GM12874 (cell line): ENCODE measurements at regions not wholly inside any gene's neighbourhood (a gene's known extent, or its start where the extent isn't known, plus 50 kb on each side); places are given as distances from the start of the nearest gene placed in this dataset.

ENCODE experiments used
- TF ChIP-seq, protein P1 (sequence below): IDR thresholded peaks from 2 replicates; pipeline ENCODE4 v1.5.1; 2011; ENCODE audit warnings: low read depth, mild to moderate bottlenecking, control low read depth, low read length, moderate library complexity; ENCODE audit not compliant: insufficient read depth

DNA sequence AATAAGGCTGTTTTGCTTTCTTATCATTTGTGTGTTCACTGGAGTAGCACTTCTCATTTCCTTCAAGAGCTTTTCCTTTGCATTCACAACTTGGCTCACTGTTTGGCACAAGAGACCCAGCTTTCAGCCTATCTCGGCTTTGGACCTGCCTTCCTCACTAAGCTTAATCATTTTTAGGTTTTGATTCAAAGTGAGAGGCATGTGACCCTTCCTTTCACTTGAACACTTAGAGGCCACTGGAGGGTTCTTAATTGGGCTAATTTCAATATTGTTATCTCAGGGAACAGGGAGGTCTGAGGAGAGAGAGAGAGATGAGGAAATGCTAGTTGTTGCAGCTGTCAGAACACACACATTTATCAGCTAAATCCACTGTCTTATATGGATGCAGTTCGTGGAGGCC lies 82.9 kb upstream of the SCAF8 start:
- TF ChIP-seq, protein P1, sequence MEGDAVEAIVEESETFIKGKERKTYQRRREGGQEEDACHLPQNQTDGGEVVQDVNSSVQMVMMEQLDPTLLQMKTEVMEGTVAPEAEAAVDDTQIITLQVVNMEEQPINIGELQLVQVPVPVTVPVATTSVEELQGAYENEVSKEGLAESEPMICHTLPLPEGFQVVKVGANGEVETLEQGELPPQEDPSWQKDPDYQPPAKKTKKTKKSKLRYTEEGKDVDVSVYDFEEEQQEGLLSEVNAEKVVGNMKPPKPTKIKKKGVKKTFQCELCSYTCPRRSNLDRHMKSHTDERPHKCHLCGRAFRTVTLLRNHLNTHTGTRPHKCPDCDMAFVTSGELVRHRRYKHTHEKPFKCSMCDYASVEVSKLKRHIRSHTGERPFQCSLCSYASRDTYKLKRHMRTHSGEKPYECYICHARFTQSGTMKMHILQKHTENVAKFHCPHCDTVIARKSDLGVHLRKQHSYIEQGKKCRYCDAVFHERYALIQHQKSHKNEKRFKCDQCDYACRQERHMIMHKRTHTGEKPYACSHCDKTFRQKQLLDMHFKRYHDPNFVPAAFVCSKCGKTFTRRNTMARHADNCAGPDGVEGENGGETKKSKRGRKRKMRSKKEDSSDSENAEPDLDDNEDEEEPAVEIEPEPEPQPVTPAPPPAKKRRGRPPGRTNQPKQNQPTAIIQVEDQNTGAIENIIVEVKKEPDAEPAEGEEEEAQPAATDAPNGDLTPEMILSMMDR = no peak

DNA sequence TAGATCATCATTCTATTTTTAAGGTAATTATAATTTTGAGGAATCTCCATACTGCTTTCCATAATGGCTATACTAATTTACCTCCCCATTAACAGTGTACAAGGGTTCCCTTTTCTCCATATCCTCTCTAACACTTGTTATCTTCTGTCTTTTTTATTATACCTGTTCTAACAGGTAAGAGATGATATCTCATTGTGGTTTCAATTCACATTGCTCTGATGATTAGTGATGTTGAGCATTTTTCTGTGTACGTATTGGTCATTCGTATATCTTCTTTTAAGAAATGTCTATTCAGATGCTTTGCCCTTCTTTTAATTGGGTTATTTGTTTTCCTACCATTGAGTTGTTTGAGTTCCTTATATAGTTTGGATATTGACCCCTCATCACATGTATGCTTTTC lies 81.6 kb upstream of the SCAF8 start:
- TF ChIP-seq, protein P1 = no peak

DNA sequence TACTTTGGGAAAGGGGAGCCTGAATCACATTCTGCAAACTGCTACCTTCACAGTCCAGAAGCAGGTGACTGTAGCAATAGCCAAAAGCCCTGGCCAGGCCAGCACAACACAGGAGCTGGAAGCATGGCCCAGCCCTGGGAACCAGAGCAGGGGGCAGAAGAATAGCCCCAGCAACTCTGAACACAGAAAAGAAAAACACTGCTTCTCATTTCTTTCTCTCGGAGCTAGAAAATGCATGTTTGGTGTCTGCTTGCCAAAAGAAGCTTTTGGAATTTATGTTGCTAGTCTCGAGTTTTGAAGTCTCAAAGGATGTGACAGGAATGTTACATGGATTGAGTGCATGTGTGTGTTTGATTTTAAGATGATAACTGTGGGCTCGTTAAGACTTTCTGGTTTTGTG lies 79.8 kb upstream of the SCAF8 start:
- TF ChIP-seq, protein P1 = no peak

DNA sequence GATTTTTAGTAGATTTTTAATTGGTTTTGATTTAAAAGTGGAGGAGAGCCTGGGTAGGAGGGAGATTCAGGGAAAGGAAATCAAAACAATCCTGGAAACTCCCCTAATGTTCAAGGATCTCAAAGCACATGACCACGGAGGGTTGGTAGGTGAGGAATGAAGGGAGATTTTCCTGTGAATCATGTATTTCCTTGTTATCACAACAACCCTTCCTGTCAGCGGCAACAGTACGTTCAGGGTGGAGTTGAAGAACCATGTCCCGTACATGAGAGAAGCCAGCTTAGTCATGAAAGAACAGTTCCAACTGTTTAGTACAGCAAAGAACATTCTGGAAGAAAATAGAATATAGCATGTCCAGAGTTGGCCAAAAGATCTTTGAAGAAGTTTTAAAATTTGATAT lies 79.4 kb upstream of the SCAF8 start:
- TF ChIP-seq, protein P1 = no peak

DNA sequence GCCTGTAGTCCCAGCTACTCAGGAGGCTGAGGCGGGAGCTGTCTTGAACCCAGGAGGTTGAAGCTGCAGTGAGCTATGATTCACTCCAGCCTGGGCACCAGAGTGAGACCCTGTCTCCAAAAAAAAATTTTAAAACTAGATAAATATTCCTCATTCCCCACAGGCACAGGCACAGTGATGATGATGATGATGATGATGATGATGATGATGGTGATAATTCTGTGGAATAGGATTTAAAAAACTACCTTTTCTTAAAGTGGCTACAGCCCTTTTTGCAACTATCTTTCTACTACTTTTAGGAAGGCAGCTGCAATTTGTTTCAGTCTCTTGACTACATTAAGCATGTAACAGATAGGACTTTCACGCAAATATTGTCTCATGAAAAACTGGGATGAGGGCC lies 76.6 kb upstream of the SCAF8 start:
- TF ChIP-seq, protein P1 = no peak

DNA sequence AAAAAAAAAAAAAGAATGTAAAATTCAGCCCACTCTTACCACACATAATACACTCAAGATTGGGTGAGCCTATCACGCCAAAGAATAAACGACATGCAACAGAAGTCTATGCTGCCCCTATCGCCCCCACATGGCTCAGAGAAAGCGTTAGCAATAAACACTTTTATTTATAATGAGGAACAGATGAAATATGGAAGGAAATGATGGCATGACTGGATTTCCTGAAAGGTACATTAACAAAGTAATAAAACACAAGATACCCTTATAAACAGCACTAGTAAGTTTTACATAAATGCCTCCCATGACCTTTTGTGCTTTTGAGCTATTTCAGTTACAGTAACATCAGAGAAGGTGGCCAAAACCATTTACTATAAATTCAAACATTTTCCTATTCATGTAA lies 71.4 kb upstream of the SCAF8 start:
- TF ChIP-seq, protein P1 = no peak

DNA sequence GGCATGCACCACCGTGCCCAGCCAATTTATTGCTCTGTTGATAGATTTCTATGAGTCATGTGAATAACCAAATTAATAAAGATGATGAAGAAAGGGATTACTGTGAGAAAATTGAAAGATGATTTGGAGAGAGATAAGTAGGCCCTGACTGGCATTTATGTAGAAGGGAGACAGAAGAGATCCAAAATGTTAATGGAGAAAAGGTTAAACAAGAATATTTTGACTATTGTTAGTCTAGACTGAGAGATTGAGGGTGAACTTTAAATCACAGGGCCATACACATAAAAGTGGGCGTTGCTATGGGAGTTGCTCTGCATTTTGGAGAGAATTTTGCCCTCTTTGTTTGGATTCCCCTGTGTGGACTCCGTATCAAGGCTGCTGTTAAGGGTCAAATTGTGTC lies 68.9 kb upstream of the SCAF8 start:
- TF ChIP-seq, protein P1 = no peak

DNA sequence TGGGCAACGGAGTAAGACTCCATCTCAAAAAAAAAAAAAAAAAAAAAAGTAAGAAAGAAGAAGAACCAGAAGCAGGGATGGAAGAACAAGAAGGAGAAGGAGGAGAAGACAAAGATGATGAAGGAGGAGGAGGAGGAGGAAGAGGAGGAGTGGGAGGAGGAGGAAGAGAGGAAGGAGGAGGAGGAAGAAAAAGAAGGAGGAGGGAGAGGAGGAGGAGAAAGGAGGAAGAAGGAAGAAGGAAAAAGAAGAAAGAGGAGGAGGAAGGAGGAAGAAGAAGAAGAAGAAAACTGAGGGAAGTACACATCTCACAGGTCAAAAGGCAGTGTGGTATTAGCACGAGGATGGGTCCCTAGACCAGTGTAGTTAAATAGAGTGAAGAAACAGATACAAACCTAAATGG lies 65.1 kb upstream of the SCAF8 start:
- TF ChIP-seq, protein P1 = no peak
